Stomach (tissue), 8 donors: ENCODE measurements at regions not wholly inside any gene's neighbourhood (a gene's known extent, or its start where the extent isn't known, plus 50 kb on each side); places are given as distances from the start of the nearest gene placed in this dataset.

Experiments used
- DNase-seq, 2 donors: peaks; one replicate each; pipeline versions ENCODE4 v3.0.0 to v3.0.0-alpha.2; 2013 to 2019
- H3K27ac ChIP-seq, 5 donors: fragments of 200-600 bp in 4 of 5; sonication (generic) in 4 of 5; one replicate each; pipeline ENCODE4 v1.5.1; 2013 to 2019; ENCODE audit warnings: mild to moderate bottlenecking in 1 of 5, moderate library complexity in 1 of 5
- H3K27me3 ChIP-seq, 3 donors: fragments of 200-600 bp; sonication (generic); one replicate each; pipeline ENCODE4 v1.5.1; 2017 to 2019; ENCODE audit warnings: mixed run types in 1 of 3
- H3K36me3 ChIP-seq, 4 donors: fragments of 200-600 bp; sonication (generic); 1 replicate in 3 of 4; 2 replicates in 1 of 4; pipeline ENCODE4 v1.5.1; 2016 to 2019
- H3K4me1 ChIP-seq, 4 donors: fragments of 200-600 bp; sonication (generic); one replicate each; pipeline ENCODE4 v1.5.1; 2016 to 2019
- H3K4me3 ChIP-seq, 4 donors: fragments of 200-600 bp; sonication (generic) in 3 of 4; one replicate each; pipeline ENCODE4 v1.5.1; 2016 to 2019; ENCODE audit warnings: mild to moderate bottlenecking in 1 of 4
- H3K9me3 ChIP-seq, 4 donors: fragments of 200-600 bp; sonication (generic); one replicate each; pipeline ENCODE4 v1.5.1; 2016 to 2019
- CTCF ChIP-seq, 7 experiments: fragments of 450-650 bp in 4 of 7; fragments of 200-600 bp in 3 of 7; sonication (generic) in 3 of 7; IDR thresholded peaks; one replicate each; pipeline ENCODE4 v1.5.1; 2016 to 2019; ENCODE audit warnings: antibody characterized with exemption in 7 of 7, control low read depth in 2 of 7, mild to moderate bottlenecking in 1 of 7
- EP300 ChIP-seq: sonication (generic); formaldehyde crosslinking; IDR thresholded peaks from one replicate; pipeline ENCODE4 v1.6.1; 2017; ENCODE audit warnings: antibody characterized with exemption
- POLR2A ChIP-seq, 4 donors: fragments of 450-650 bp; IDR thresholded peaks; one replicate each; pipeline ENCODE4 v1.6.1; 2016; ENCODE audit warnings: antibody characterized with exemption in 4 of 4, control low read depth in 2 of 4, mild to moderate bottlenecking in 1 of 4, moderate library complexity in 1 of 4
- POLR2AphosphoS5 ChIP-seq, 3 donors: sonication (generic); formaldehyde crosslinking; IDR thresholded peaks; one replicate each; pipeline ENCODE4 v1.6.1; 2016; ENCODE audit warnings: antibody characterized with exemption in 3 of 3
- WGBS, 5 donors: extraction: QIAGEN DNeasy Blood & Tissue Kit in 3 of 5; methylation state at CpG; one replicate each; pipeline versions ENCODE4 v1.1.5 to v1.1.7; 2013 to 2018; 5-methylcytosine and 5-hydroxymethylcytosine counted together
- intact Hi-C: fragments of 100-400 bp; cut with DNase I; formaldehyde crosslinking; loops from one replicate; pipeline ENCODE4 v1.15.1; 2023; ENCODE audit warnings: low total_unique reads
- donor health status: healthy with polysubstance abuse.
- donor health status: Bipolar disorder and iron deficiency.
- donor health status: healthy.

- intact Hi-C loops, result no loop called here
- 24 to 42% (median 36%) methylated on average over 6 of the region's 6 CpGs for whole genome bisulfite sequencing, 5 donors
- peak; percentile 49 to 71 for DNase-seq
Measured at GRCh38 chr18:24930971-24931370, 421.0 kb downstream of the ZNF521 start.

GRCh38 chr18:24933345-24933744 lies 418.6 kb downstream of the ZNF521 start:
- no peaks in the 10 kb centered on the region for H3K4me1 ChIP-seq
- H3K4me3 ChIP-seq, result no peak overlapping the region
- no peaks in the 10 kb centered on the region for H3K27me3 ChIP-seq
- intact Hi-C loops, result no loop called here
- no peaks in the 10 kb centered on the region for H3K9me3 ChIP-seq
- DNase-seq, result no peak
- 94 to 97% (median 96%) methylated on average over 3 of the region's 3 CpGs for WGBS, 5 donors
- no peaks in the 10 kb centered on the region for H3K36me3 ChIP-seq
- no peak for TF ChIP-seq POLR2A (IDR thresholded peaks at IDR 0.05)
- no peak for TF ChIP-seq EP300
- TF ChIP-seq POLR2AphosphoS5 (IDR thresholded peaks at IDR 0.05), result no peak
- no peak for TF ChIP-seq CTCF (IDR thresholded peaks at IDR 0.05)
- H3K27ac ChIP-seq, result no peak overlapping the region

More at GRCh38 chr18:24930971-24931370, 421.0 kb downstream of the ZNF521 start:
- H3K27me3 ChIP-seq, result no peaks in the 10 kb centered on the region
- no peaks in the 10 kb centered on the region for H3K9me3 ChIP-seq
- no peaks in the 10 kb centered on the region for H3K36me3 ChIP-seq
- no peaks in the 10 kb centered on the region for H3K4me1 ChIP-seq
- H3K27ac ChIP-seq, result peak overlapping the region in 1 of 5 donors; percentile 1
- TF ChIP-seq EP300, result no peak
- TF ChIP-seq POLR2A (IDR thresholded peaks at IDR 0.05), result no peak
- TF ChIP-seq POLR2AphosphoS5 (IDR thresholded peaks at IDR 0.05), result no peak
- no peak for TF ChIP-seq CTCF (IDR thresholded peaks at IDR 0.05)
- no peak overlapping the region for H3K4me3 ChIP-seq

DNA sequence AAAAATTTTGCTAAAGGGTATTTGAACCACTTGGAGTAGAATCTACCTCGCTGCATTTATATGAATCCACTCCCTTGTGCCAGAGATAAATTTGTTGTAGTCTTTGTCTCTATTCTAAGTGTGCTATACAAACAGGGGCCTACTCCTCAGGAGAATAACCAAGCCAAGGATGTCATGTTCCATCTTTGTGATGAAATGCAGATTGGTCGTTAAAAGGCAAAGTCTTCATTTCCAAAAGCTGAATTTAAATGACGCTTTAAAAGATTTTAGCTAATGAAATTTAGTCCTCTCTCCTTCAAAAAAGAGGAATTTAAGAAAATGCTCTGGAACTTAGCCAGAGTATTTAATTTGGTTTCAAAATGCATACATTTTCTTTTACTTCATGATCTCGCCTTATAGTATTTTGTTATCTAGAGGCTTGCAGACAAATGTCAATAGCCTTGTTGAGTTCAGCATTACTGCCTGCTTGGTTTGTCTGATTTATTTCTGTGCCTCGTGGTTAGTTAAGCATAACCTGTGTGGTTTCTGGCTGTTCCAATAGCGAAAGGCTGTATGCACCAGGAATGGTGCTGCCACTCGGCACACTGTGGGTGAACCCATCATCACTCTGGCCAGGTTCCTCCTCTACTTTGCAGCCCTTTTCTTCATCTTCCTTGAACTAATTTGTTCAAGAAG lies 417.6 kb downstream of the ZNF521 start:
- no peak overlapping the region for H3K4me3 ChIP-seq
- no peak overlapping the region for H3K27ac ChIP-seq
- no peaks in the 10 kb centered on the region for H3K9me3 ChIP-seq
- WGBS, 5 donors, result 82 to 88% (median 87%) methylated on average over 7 of the region's 7 CpGs
- no peaks in the 10 kb centered on the region for H3K27me3 ChIP-seq
- H3K36me3 ChIP-seq, result no peaks in the 10 kb centered on the region
- intact Hi-C loops, result no loop called here
- DNase-seq, result peak in 1 of 2 donors; percentile 11
- no peaks in the 10 kb centered on the region for H3K4me1 ChIP-seq
- TF ChIP-seq POLR2AphosphoS5 (IDR thresholded peaks at IDR 0.05), result no peak
- TF ChIP-seq EP300, result no peak
- TF ChIP-seq POLR2A (IDR thresholded peaks at IDR 0.05), result no peak
- no peak for TF ChIP-seq CTCF (IDR thresholded peaks at IDR 0.05)

- intact Hi-C loops, result no loop called here
- H3K4me3 ChIP-seq, result no peak overlapping the region
- no peaks in the 10 kb centered on the region for H3K4me1 ChIP-seq
- no peaks in the 10 kb centered on the region for H3K27me3 ChIP-seq
- no peaks in the 10 kb centered on the region for H3K9me3 ChIP-seq
- DNase-seq, result no peak
- no peaks in the 10 kb centered on the region for H3K36me3 ChIP-seq
- no peak for TF ChIP-seq POLR2A (IDR thresholded peaks at IDR 0.05)
- TF ChIP-seq CTCF (IDR thresholded peaks at IDR 0.05), result no peak
- TF ChIP-seq POLR2AphosphoS5 (IDR thresholded peaks at IDR 0.05), result no peak
- TF ChIP-seq EP300, result no peak
- 86 to 98% (median 92%) methylated on average over 4 of the region's 4 CpGs for WGBS, 5 donors
- H3K27ac ChIP-seq, result no peak overlapping the region
Measured at GRCh38 chr18:24935008-24935407, 417.0 kb downstream of the ZNF521 start.
